Erythroblast (primary cell): ENCODE measurements at regions not wholly inside any gene's neighbourhood (a gene's known extent, or its start where the extent isn't known, plus 50 kb on each side); places are given as distances from the start of the nearest gene placed in this dataset.

ENCODE experiments used
- GATA1 ChIP-seq: IDR thresholded peaks from 2 replicates; pipeline ENCODE4 v1.6.1; 2011; ENCODE audit warnings: low read depth, mild to moderate bottlenecking, control low read depth, low read length, moderate library complexity
- POLR2A ChIP-seq: IDR thresholded peaks from 2 replicates; pipeline ENCODE4 v1.6.1; 2011; ENCODE audit warnings: mild to moderate bottlenecking, low read length

- TF ChIP-seq POLR2A (no peak), GATA1 (no peak)
Observed at GRCh38 chr2:47653036-47653435, 82.3 kb upstream of the KCNK12 start.
